ENCODE measurements at regions not wholly inside any gene's neighbourhood (a gene's known extent, or its start where the extent isn't known, plus 50 kb on each side); places are given as distances from the start of the nearest gene placed in this dataset.

DNA sequence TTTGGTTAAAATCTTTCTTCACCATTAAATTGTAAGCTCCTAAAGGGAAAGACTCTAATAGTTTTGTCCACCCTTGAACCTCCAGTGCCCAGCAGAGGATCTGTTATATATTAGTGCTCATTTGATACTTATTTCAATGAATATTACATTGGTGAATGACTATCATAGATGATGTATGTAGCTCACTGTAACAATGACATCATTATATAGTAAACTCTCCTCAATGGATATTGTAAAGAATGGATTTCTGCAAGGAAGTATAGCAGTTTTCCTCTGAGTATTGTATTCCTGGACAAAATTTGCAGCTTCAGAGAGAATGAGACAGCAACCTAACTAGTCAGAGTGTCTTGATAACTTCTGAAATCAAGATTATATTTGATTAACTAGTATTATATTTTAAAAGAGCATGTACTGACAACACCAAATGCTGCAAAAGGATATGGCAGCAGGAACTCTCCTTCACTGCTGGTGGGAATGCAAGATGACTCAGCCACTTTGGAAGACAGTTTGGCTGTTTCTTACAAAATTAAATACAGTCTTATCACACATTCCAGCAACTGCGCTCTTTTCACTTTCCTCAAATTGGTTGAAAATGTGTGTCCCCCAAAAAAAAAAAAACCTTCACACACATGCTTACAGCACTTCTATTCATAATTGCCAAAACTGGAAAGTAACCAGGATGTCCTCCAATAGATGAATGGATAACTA is 189.8 kb upstream of the OPRM1 start:
- WGBS (ENCODE audit: insufficient coverage), result 100% methylated on average over 1 of the region's 1 CpG

DNA sequence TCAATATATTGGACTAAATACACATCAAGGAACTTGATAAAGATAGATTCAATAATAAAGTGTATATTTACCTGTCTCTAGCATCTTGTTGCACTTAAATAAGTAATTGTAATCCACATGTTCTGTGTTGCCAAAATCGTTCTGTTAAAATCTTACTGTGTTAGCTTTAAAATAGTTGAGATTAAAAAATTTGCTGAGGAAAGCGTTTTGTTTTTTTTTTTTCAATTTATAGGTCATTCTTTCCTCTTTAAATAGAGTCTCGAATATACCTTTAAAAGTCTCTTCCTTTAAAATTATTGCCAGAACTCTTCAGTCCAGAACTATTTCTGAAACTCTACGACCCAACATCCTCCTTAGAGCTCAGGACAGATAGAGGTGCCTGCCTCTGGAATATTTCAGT is 195.6 kb upstream of the OPRM1 start:
- Histone ChIP-seq H3K4me1 (ENCODE audit: control insufficient read depth in 2 of 2, insufficient read depth in 2 of 2, low read length in 2 of 2) (no peaks in the 10 kb centered on the region), H3K9me3 (ENCODE audit: control extremely low read depth in 1 of 3, control insufficient read depth in 2 of 3, insufficient read depth in 1 of 3, low read length in 2 of 3) (peaks cover 0 to 2% (median 0%) of the 10 kb centered on the region in 3 donors), H3K27ac (ENCODE audit: low read length in 2 of 2) (no peak overlapping the region), H3K36me3 (replicated peaks in 1 of 2; ENCODE audit: control extremely low read depth in 1 of 2, control insufficient read depth in 1 of 2, extremely low read depth in 1 of 2, insufficient read depth in 2 of 2, low read length in 1 of 2) (no peaks in the 10 kb centered on the region), H3K79me2 (ENCODE audit: control insufficient read depth, insufficient read depth, low read length) (no peaks in the 10 kb centered on the region), H3K9ac (ENCODE audit: low read length) (no peak overlapping the region), H3K4me3 (ENCODE audit: control extremely low read depth in 1 of 5, extremely low read depth in 1 of 5, insufficient read depth in 1 of 5, low read depth in 2 of 5, low read length in 4 of 5) (no peak overlapping the region), H3K4me2 (replicated peaks; ENCODE audit: low read depth, low read length, poor library complexity, severe bottlenecking) (no peak overlapping the region), H3K27me3 (replicated peaks in 1 of 4; ENCODE audit: control extremely low read depth in 1 of 4, control insufficient read depth in 3 of 4, insufficient read depth in 4 of 4, low read length in 3 of 4) (no peaks in the 10 kb centered on the region), H4K20me1 (ENCODE audit: control insufficient read depth, insufficient read depth, low read length, poor library complexity, severe bottlenecking) (no peaks in the 10 kb centered on the region), H2AFZ (ENCODE audit: insufficient read depth, low read depth, low read length, poor library complexity, severe bottlenecking) (no peak overlapping the region)
- no peak for TF ChIP-seq EZH2 (IDR thresholded peaks at IDR 0.05; ENCODE audit: borderline replicate concordance, insufficient read depth, low read depth, low read length, poor library complexity, severe bottlenecking)
- TF ChIP-seq, protein P1, sequence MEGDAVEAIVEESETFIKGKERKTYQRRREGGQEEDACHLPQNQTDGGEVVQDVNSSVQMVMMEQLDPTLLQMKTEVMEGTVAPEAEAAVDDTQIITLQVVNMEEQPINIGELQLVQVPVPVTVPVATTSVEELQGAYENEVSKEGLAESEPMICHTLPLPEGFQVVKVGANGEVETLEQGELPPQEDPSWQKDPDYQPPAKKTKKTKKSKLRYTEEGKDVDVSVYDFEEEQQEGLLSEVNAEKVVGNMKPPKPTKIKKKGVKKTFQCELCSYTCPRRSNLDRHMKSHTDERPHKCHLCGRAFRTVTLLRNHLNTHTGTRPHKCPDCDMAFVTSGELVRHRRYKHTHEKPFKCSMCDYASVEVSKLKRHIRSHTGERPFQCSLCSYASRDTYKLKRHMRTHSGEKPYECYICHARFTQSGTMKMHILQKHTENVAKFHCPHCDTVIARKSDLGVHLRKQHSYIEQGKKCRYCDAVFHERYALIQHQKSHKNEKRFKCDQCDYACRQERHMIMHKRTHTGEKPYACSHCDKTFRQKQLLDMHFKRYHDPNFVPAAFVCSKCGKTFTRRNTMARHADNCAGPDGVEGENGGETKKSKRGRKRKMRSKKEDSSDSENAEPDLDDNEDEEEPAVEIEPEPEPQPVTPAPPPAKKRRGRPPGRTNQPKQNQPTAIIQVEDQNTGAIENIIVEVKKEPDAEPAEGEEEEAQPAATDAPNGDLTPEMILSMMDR (IDR thresholded peaks at IDR 0.05), result no peak
- Mint-ChIP-seq H3K27ac (no peak overlapping the region), H3K4me3 (no peak overlapping the region), H3K4me1 (no peaks in the 10 kb centered on the region), H3K9me3 (ENCODE audit: insufficient read depth) (no peaks in the 10 kb centered on the region), H3K27me3 (no peaks in the 10 kb centered on the region)
- ChIA-PET POLR2A (no interaction called here), CTCF (no interaction called here)
- intact Hi-C loops (cut with micrococcal nuclease), result no loop called here
- no peak for DNase-seq
- ATAC-seq (ENCODE audit: low read depth), result no peak
- no CpG with 5 or more reads among the region's 4 CpGs for WGBS (ENCODE audit: insufficient coverage)

More for the DNA sequence above, 189.8 kb upstream of the OPRM1 start:
- no peaks in the 10 kb centered on the region for H3K9me3 Mint-ChIP-seq (ENCODE audit: insufficient read depth)
- Histone ChIP-seq H3K27ac (ENCODE audit: low read length in 2 of 2) (no peak overlapping the region), H3K4me2 (replicated peaks; ENCODE audit: low read depth, low read length, poor library complexity, severe bottlenecking) (no peak overlapping the region), H3K4me1 (ENCODE audit: control insufficient read depth in 2 of 2, insufficient read depth in 2 of 2, low read length in 2 of 2) (no peaks in the 10 kb centered on the region), H3K9ac (ENCODE audit: low read length) (no peak overlapping the region), H3K27me3 (replicated peaks in 1 of 4; ENCODE audit: control extremely low read depth in 1 of 4, control insufficient read depth in 3 of 4, insufficient read depth in 4 of 4, low read length in 3 of 4) (no peaks in the 10 kb centered on the region), H2AFZ (ENCODE audit: insufficient read depth, low read depth, low read length, poor library complexity, severe bottlenecking) (no peak overlapping the region), H3K9me3 (ENCODE audit: control extremely low read depth in 1 of 3, control insufficient read depth in 2 of 3, insufficient read depth in 1 of 3, low read length in 2 of 3) (peaks cover 0 to 2% (median 0%) of the 10 kb centered on the region in 3 donors), H3K36me3 (replicated peaks in 1 of 2; ENCODE audit: control extremely low read depth in 1 of 2, control insufficient read depth in 1 of 2, extremely low read depth in 1 of 2, insufficient read depth in 2 of 2, low read length in 1 of 2) (no peaks in the 10 kb centered on the region), H4K20me1 (ENCODE audit: control insufficient read depth, insufficient read depth, low read length, poor library complexity, severe bottlenecking) (no peaks in the 10 kb centered on the region), H3K79me2 (ENCODE audit: control insufficient read depth, insufficient read depth, low read length) (no peaks in the 10 kb centered on the region), H3K4me3 (ENCODE audit: control extremely low read depth in 1 of 5, extremely low read depth in 1 of 5, insufficient read depth in 1 of 5, low read depth in 2 of 5, low read length in 4 of 5) (no peak overlapping the region)
- no peaks in the 10 kb centered on the region for H3K4me1 Mint-ChIP-seq
- intact Hi-C loops (cut with micrococcal nuclease), result no loop called here
- no peak overlapping the region for H3K4me3 Mint-ChIP-seq
- ChIA-PET POLR2A (no interaction called here), CTCF (no interaction called here)
- no peak for DNase-seq
- ATAC-seq (ENCODE audit: low read depth), result no peak
- H3K27me3 Mint-ChIP-seq, result no peaks in the 10 kb centered on the region
- TF ChIP-seq EZH2 (IDR thresholded peaks at IDR 0.05; ENCODE audit: borderline replicate concordance, insufficient read depth, low read depth, low read length, poor library complexity, severe bottlenecking), result no peak
- TF ChIP-seq, protein P1 (IDR thresholded peaks at IDR 0.05), result no peak
- H3K27ac Mint-ChIP-seq, result no peak overlapping the region
